ENCODE measurements at regions not wholly inside any gene's neighbourhood (a gene's known extent, or its start where the extent isn't known, plus 50 kb on each side); places are given as distances from the start of the nearest gene placed in this dataset.

DNA sequence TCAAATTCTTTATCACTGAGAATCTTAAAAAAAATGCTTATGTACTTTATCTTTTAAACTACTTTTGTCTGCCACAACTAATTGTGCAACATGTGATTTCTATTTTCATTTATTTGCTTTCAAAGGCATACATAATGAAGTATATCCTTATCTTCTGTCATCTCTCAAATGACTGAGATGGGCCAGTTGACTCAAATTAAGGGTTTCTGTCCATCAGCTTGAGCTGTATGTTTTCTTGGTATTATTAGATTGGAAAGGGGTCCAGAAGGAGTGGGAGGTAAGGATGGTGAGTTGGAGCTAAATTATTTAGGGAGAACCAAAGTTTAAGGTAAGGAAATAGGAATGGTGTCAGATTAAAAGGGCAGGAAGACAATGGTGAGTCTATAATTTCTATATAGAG is 408.4 kb upstream of the SEL1L start:
- H3K36me3 ChIP-seq: no peaks in the 10 kb centered on the region
- TF ChIP-seq POLR2A (IDR thresholded peaks at IDR 0.05): no peak
- TF ChIP-seq, protein P1, sequence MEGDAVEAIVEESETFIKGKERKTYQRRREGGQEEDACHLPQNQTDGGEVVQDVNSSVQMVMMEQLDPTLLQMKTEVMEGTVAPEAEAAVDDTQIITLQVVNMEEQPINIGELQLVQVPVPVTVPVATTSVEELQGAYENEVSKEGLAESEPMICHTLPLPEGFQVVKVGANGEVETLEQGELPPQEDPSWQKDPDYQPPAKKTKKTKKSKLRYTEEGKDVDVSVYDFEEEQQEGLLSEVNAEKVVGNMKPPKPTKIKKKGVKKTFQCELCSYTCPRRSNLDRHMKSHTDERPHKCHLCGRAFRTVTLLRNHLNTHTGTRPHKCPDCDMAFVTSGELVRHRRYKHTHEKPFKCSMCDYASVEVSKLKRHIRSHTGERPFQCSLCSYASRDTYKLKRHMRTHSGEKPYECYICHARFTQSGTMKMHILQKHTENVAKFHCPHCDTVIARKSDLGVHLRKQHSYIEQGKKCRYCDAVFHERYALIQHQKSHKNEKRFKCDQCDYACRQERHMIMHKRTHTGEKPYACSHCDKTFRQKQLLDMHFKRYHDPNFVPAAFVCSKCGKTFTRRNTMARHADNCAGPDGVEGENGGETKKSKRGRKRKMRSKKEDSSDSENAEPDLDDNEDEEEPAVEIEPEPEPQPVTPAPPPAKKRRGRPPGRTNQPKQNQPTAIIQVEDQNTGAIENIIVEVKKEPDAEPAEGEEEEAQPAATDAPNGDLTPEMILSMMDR (IDR thresholded peaks at IDR 0.05): no peak
- H3K27me3 ChIP-seq: no peaks in the 10 kb centered on the region
- H3K4me1 ChIP-seq: peaks cover 0 to 8% of the 10 kb centered on the region in 2 donors
- DNase-seq: no peak
- H3K9me3 ChIP-seq: no peaks in the 10 kb centered on the region
- intact Hi-C loops (cut with DNase I): no loop called here
- H3K27ac ChIP-seq: no peak overlapping the region
- H3K4me3 ChIP-seq (replicated peaks in 1 of 3): no peak overlapping the region

DNA sequence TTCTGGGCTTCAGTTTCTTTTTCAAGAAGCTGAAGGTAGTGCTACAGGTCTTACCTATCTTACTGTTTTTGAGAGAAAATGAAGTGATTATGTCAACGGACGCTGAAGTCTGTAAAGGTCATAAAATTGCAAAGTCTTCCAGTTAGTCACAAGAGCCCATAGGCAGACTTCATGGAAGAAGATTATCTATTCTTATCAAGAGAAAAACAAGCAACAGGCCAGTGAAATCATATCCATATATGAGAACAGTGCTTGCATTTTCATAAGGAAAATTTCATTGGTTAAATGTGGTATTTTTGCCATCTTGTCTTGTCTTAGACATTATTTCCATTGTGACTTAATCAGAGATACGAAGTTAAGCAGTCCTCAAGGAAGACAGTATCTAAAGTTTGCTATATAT is 412.7 kb upstream of the SEL1L start:
- Histone ChIP-seq H3K27ac (peak overlapping the region; percentile 32 to 88 (median 58)), H3K27me3 (no peaks in the 10 kb centered on the region), H3K9me3 (no peaks in the 10 kb centered on the region), H3K4me3 (replicated peaks in 1 of 3) (no peak overlapping the region), H3K36me3 (no peaks in the 10 kb centered on the region), H3K4me1 (peaks cover 4 to 8% of the 10 kb centered on the region in 2 donors)
- intact Hi-C loops (cut with DNase I): no loop called here
- 80 to 85% methylated on average over 3 of the region's 3 CpGs for WGBS, 2 donors
- no peak for DNase-seq
- TF ChIP-seq, protein P1 (IDR thresholded peaks at IDR 0.05): no peak
- no peak for TF ChIP-seq POLR2A (IDR thresholded peaks at IDR 0.05)

DNA sequence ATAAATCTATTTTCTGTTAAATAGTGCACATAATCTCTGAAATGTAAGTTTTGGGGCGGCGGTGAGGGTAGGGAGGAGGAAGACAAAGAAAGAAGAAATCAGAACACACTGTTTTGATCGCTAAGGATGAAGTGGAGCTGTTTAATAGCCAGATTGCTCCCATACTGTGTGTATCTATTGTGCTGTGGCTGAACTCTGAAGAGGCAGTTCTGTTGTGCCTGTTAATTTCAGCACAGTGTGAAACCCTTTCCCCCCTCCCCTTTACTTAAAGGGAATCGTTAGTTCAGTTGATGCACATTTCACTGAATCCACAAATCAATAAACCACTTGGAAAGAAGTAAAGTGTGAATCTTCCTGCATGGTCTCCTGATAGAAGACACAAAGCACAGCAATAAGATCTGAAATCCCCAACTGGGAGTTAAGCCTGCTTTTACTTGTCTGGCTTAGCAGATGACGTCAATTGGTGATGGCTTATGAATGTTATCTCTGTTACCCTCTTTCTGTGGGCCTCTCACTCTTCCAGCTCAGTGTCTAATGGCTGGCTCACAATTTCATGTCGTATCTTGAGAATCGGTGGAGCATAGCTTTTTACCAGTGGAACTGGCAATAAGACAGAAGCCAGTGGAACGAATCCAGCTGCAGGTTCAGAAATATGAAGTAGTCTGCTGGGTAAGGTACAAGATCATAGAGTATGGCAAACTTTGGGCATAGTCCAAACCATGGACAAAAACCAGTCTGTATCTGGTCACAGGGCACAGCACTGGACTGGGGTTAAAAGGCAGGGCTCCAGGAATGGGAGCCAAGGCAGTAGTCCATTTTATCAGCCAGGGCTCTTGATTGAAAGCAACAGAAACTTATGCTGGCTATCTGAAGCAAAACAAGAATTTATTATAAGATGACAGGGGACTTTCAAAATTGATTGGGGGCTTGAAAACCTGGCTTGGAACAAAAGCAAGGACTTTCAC is 413.5 kb upstream of the SEL1L start:
- no peak for TF ChIP-seq POLR2A (IDR thresholded peaks at IDR 0.05)
- TF ChIP-seq, protein P1 (IDR thresholded peaks at IDR 0.05): no peak
- WGBS, 2 donors: 20 to 34% methylated on average over 8 of the region's 8 CpGs
- peak; percentile 82 for DNase-seq
- H3K9me3 ChIP-seq: no peaks in the 10 kb centered on the region
- intact Hi-C loops (cut with DNase I): no loop called here
- H3K4me1 ChIP-seq: peaks cover 4 to 8% of the 10 kb centered on the region in 2 donors
- H3K4me3 ChIP-seq (replicated peaks in 1 of 3): no peak overlapping the region
- no peaks in the 10 kb centered on the region for H3K27me3 ChIP-seq
- H3K36me3 ChIP-seq: no peaks in the 10 kb centered on the region
- peak overlapping the region; percentile 32 to 88 (median 58) for H3K27ac ChIP-seq

DNA sequence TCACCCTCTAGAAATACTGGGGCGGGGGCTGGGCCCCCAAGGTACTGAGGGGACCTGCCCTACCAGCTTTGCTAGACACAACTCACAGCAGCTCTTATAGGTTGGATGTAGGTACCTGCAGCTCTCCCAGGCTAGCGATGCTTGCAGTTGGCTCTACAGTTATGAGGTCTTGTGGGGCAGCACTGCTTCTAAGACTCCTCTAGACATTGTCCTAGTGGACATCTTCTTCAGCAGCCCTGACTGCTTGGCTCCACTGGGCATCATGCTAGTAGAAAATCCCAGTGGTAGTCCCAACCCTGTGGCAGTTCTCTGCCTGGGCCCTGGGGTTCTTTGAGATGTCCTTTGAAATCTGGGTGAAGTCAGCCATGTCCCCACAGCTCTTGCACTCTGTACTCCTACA is 419.3 kb upstream of the SEL1L start:
- Histone ChIP-seq H3K27me3 (no peaks in the 10 kb centered on the region), H3K4me3 (replicated peaks in 1 of 3) (no peak overlapping the region), H3K9me3 (no peaks in the 10 kb centered on the region), H3K4me1 (peaks cover 7 to 13% of the 10 kb centered on the region in 2 donors), H3K27ac (no peak overlapping the region), H3K36me3 (no peaks in the 10 kb centered on the region)
- 60 to 89% methylated on average over 1 to 2 of the region's 2 CpGs for WGBS, 2 donors
- DNase-seq: no peak
- intact Hi-C loops (cut with DNase I): no loop called here
- TF ChIP-seq, protein P1 (IDR thresholded peaks at IDR 0.05): no peak
- TF ChIP-seq POLR2A (IDR thresholded peaks at IDR 0.05): no peak

DNA sequence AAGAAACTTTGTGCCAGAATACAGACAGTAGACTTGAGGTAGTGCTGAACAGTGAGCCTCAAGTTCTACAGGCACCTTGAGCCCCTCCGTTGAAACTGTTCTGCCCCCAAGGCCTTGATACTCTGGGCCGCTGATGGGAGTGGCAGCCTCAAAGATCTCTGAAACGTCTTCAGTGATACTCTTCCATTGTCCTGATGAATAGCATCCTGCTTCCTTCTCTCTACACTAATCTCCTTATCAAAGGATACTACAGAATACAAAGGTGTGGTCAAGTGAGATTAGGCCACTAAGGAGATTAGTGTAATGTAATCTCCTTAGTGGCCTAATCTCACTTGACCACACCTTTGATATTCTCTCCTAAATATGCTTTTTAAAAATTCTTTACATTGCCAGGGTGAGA is 419.8 kb upstream of the SEL1L start:
- Histone ChIP-seq H3K4me1 (peaks cover 7 to 13% of the 10 kb centered on the region in 2 donors), H3K36me3 (no peaks in the 10 kb centered on the region), H3K9me3 (no peaks in the 10 kb centered on the region), H3K4me3 (replicated peaks in 1 of 3) (no peak overlapping the region), H3K27me3 (no peaks in the 10 kb centered on the region), H3K27ac (no peak overlapping the region)
- intact Hi-C loops (cut with DNase I): no loop called here
- TF ChIP-seq, protein P1 (IDR thresholded peaks at IDR 0.05): no peak
- no peak for TF ChIP-seq POLR2A (IDR thresholded peaks at IDR 0.05)
- WGBS, 2 donors: 78 to 79% methylated on average over 3 of the region's 3 CpGs
- DNase-seq: no peak
